ENCODE measurements at regions not wholly inside any gene's neighbourhood (a gene's known extent, or its start where the extent isn't known, plus 50 kb on each side); places are given as distances from the start of the nearest gene placed in this dataset.

DNA sequence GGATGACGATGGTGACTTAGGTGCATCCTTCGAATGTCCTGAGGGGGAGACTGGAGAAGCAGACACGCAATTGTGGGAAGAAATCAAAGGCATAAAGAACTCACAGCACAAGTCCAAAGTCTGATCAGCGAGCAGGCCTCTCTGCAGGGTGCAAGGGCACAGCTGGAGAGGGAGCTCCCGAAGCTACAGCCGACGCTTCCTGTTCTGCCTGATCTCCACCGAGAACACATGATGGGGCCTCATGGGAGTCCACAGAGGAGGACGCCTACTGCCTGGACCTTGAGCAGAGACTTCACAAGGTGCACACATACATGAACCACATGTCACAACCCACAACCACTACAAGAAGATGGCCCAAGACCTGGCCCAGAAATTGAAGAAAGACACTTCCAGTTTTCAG lies 51.4 kb downstream of the RIN2 start:
- no peaks in the 10 kb centered on the region for H3K36me3 ChIP-seq (replicated peaks in 1 of 2; ENCODE audit: control extremely low read depth in 1 of 2, control insufficient read depth in 1 of 2, extremely low read depth in 1 of 2, insufficient read depth in 2 of 2, low read length in 1 of 2)
- peak overlapping the region; percentile 13 for H3K27ac Mint-ChIP-seq
- DNase-seq (no peak), ATAC-seq (ENCODE audit: low read depth) (no peak)
- no peaks in the 10 kb centered on the region for H3K79me2 ChIP-seq (ENCODE audit: control insufficient read depth, insufficient read depth, low read length)
- H2AFZ ChIP-seq (ENCODE audit: insufficient read depth, low read depth, low read length, poor library complexity, severe bottlenecking) = no peak overlapping the region
- H3K9me3 ChIP-seq (ENCODE audit: control extremely low read depth in 1 of 3, control insufficient read depth in 2 of 3, insufficient read depth in 1 of 3, low read length in 2 of 3) = no peaks in the 10 kb centered on the region
- H3K4me2 ChIP-seq (replicated peaks; ENCODE audit: low read depth, low read length, poor library complexity, severe bottlenecking) = no peak overlapping the region
- ChIA-PET POLR2A (no interaction called here), CTCF (interaction anchor here (2.5 kb wide), 1 partner anchor 18 kb away, joined by 9 read pairs; no protein-coding TSS in a partner anchor)
- H4K20me1 ChIP-seq (ENCODE audit: control insufficient read depth, insufficient read depth, low read length, poor library complexity, severe bottlenecking) = no peaks in the 10 kb centered on the region
- no peak overlapping the region for H3K4me3 Mint-ChIP-seq
- no peak overlapping the region for H3K4me3 ChIP-seq (ENCODE audit: control extremely low read depth in 1 of 5, extremely low read depth in 1 of 5, insufficient read depth in 1 of 5, low read depth in 2 of 5, low read length in 4 of 5)
- peaks cover 30 to 34% of the 10 kb centered on the region in 2 donors for H3K4me1 ChIP-seq (ENCODE audit: control insufficient read depth in 2 of 2, insufficient read depth in 2 of 2, low read length in 2 of 2)
- no peaks in the 10 kb centered on the region for H3K27me3 Mint-ChIP-seq
- H3K27me3 ChIP-seq (replicated peaks in 1 of 4; ENCODE audit: control extremely low read depth in 1 of 4, control insufficient read depth in 3 of 4, insufficient read depth in 4 of 4, low read length in 3 of 4) = no peaks in the 10 kb centered on the region
- WGBS (ENCODE audit: insufficient coverage) = 79% methylated on average over 9 of the region's 9 CpGs
- TF ChIP-seq, protein P1, sequence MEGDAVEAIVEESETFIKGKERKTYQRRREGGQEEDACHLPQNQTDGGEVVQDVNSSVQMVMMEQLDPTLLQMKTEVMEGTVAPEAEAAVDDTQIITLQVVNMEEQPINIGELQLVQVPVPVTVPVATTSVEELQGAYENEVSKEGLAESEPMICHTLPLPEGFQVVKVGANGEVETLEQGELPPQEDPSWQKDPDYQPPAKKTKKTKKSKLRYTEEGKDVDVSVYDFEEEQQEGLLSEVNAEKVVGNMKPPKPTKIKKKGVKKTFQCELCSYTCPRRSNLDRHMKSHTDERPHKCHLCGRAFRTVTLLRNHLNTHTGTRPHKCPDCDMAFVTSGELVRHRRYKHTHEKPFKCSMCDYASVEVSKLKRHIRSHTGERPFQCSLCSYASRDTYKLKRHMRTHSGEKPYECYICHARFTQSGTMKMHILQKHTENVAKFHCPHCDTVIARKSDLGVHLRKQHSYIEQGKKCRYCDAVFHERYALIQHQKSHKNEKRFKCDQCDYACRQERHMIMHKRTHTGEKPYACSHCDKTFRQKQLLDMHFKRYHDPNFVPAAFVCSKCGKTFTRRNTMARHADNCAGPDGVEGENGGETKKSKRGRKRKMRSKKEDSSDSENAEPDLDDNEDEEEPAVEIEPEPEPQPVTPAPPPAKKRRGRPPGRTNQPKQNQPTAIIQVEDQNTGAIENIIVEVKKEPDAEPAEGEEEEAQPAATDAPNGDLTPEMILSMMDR (IDR thresholded peaks at IDR 0.05) = no peak
- TF ChIP-seq EZH2 (IDR thresholded peaks at IDR 0.05; ENCODE audit: borderline replicate concordance, insufficient read depth, low read depth, low read length, poor library complexity, severe bottlenecking) = no peak
- intact Hi-C loops (cut with micrococcal nuclease) = no loop called here
- H3K9ac ChIP-seq (ENCODE audit: low read length) = no peak overlapping the region
- no peaks in the 10 kb centered on the region for H3K9me3 Mint-ChIP-seq (ENCODE audit: insufficient read depth)
- peaks cover 44% of the 10 kb centered on the region for H3K4me1 Mint-ChIP-seq
- H3K27ac ChIP-seq (ENCODE audit: low read length in 2 of 2) = no peak overlapping the region

DNA sequence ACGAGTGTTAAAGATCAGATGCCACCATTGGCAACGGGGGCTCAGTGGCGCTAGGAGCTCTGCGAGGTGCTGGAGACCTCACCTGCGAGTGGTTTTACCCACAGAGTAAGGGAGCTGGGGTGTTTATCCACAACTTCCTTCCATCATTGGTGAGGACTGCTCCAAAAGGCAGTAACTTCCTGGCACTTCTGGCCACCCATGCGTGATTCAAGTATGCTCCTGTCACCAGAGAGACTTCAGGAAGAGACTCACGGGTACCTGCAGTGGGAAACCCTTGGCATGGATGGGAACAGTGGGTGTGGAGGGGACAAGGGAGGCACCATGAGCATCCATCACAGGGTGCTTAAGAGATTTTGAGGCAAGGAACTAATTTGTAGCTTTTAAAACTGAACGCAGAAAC lies 53.2 kb downstream of the RIN2 start:
- H3K27me3 ChIP-seq (replicated peaks in 1 of 4; ENCODE audit: control extremely low read depth in 1 of 4, control insufficient read depth in 3 of 4, insufficient read depth in 4 of 4, low read length in 3 of 4) = no peaks in the 10 kb centered on the region
- H3K4me1 ChIP-seq (ENCODE audit: control insufficient read depth in 2 of 2, insufficient read depth in 2 of 2, low read length in 2 of 2) = peaks cover 44 to 51% of the 10 kb centered on the region in 2 donors
- H3K9ac ChIP-seq (ENCODE audit: low read length) = no peak overlapping the region
- CTCF ChIA-PET = interaction anchor here (0.6 to 2.5 kb wide), 8 partner anchors 11 to 183 kb away, joined by 3 to 9 read pairs (median 5); no protein-coding TSS in a partner anchor
- H4K20me1 ChIP-seq (ENCODE audit: control insufficient read depth, insufficient read depth, low read length, poor library complexity, severe bottlenecking) = no peaks in the 10 kb centered on the region
- no peaks in the 10 kb centered on the region for H3K9me3 ChIP-seq (ENCODE audit: control extremely low read depth in 1 of 3, control insufficient read depth in 2 of 3, insufficient read depth in 1 of 3, low read length in 2 of 3)
- Mint-ChIP-seq H3K27me3 (no peaks in the 10 kb centered on the region), H3K4me1 (peaks cover 60% of the 10 kb centered on the region), H3K4me3 (peak overlapping the region; percentile 48), H3K27ac (peak overlapping the region; percentile 41), H3K9me3 (ENCODE audit: insufficient read depth) (no peaks in the 10 kb centered on the region)
- H3K79me2 ChIP-seq (ENCODE audit: control insufficient read depth, insufficient read depth, low read length) = no peaks in the 10 kb centered on the region
- intact Hi-C loops (cut with micrococcal nuclease) = loop anchor here (10.0 kb wide), 2 partner anchors 104 to 204 kb away; partner anchors contain the start of gene NAA20
- TF ChIP-seq, protein P1 (IDR thresholded peaks at IDR 0.05) = no peak
- no peak for TF ChIP-seq EZH2 (IDR thresholded peaks at IDR 0.05; ENCODE audit: borderline replicate concordance, insufficient read depth, low read depth, low read length, poor library complexity, severe bottlenecking)
- H3K27ac ChIP-seq (ENCODE audit: low read length in 2 of 2) = no peak overlapping the region
- no peaks in the 10 kb centered on the region for H3K36me3 ChIP-seq (replicated peaks in 1 of 2; ENCODE audit: control extremely low read depth in 1 of 2, control insufficient read depth in 1 of 2, extremely low read depth in 1 of 2, insufficient read depth in 2 of 2, low read length in 1 of 2)
- POLR2A ChIA-PET = interaction anchor here (0.7 kb wide), 1 partner anchor 14 kb away, joined by 3 read pairs; no protein-coding TSS in a partner anchor
- H2AFZ ChIP-seq (ENCODE audit: insufficient read depth, low read depth, low read length, poor library complexity, severe bottlenecking) = no peak overlapping the region
- no peak overlapping the region for H3K4me3 ChIP-seq (ENCODE audit: control extremely low read depth in 1 of 5, extremely low read depth in 1 of 5, insufficient read depth in 1 of 5, low read depth in 2 of 5, low read length in 4 of 5)
- ATAC-seq (ENCODE audit: low read depth) (no peak), DNase-seq (no peak)
- WGBS (ENCODE audit: insufficient coverage) = 88% methylated on average over 2 of the region's 8 CpGs
- H3K4me2 ChIP-seq (replicated peaks; ENCODE audit: low read depth, low read length, poor library complexity, severe bottlenecking) = no peak overlapping the region
